Activated T-cell treated with anti-CD3 and anti-CD28 coated beads, Interleukin-2, amount 50 U/mL, for 72 hours (primary cell): ENCODE measurements at regions not wholly inside any gene's neighbourhood (a gene's known extent, or its start where the extent isn't known, plus 50 kb on each side); places are given as distances from the start of the nearest gene placed in this dataset.
"Not testable (repeated sequence)": the region's sequence is repeated elsewhere in the genome, so short reads cannot be mapped to it uniquely, and the experiment has no call there.

Experiments
- ATAC-seq, 2 donors: fragments of 150-1000 bp; cut with Tn5 transposase; replicated peaks in 1 of 2; 2 replicates each; pipeline ENCODE4 v1.10.0; 2021; ENCODE audit warnings: moderate library complexity in 2 of 2, mild to moderate bottlenecking in 1 of 2
- DNase-seq, 2 donors: peaks; one replicate each; pipeline ENCODE4 v3.0.0; 2021 to 2022; ENCODE audit warnings: mixed read lengths in 1 of 2
- H3K27ac Mint-ChIP-seq: one replicate; pipeline ENCODE4 v1.8.0; 2022; ENCODE audit warnings: mild to moderate bottlenecking, moderate library complexity, mixed read lengths
- H3K27me3 Mint-ChIP-seq: one replicate; pipeline ENCODE4 v1.8.0; 2022; ENCODE audit warnings: low read depth, mixed read lengths
- H3K36me3 Mint-ChIP-seq, 2 donors: one replicate each; pipeline ENCODE4 v1.8.0; 2022; ENCODE audit warnings: mixed read lengths in 2 of 2, mild to moderate bottlenecking in 1 of 2; ENCODE audit not compliant: insufficient read depth in 2 of 2
- H3K4me1 Mint-ChIP-seq: one replicate; pipeline ENCODE4 v1.8.0; 2022; ENCODE audit warnings: low read depth, mixed read lengths
- H3K4me3 Mint-ChIP-seq, 2 donors: one replicate each; pipeline ENCODE4 v1.8.0; 2022; ENCODE audit warnings: mild to moderate bottlenecking in 2 of 2, mixed read lengths in 2 of 2, moderate library complexity in 2 of 2
- H3K9me3 Mint-ChIP-seq, 2 donors: one replicate each; pipeline ENCODE4 v1.8.0; 2022; ENCODE audit warnings: mixed read lengths in 2 of 2

DNA sequence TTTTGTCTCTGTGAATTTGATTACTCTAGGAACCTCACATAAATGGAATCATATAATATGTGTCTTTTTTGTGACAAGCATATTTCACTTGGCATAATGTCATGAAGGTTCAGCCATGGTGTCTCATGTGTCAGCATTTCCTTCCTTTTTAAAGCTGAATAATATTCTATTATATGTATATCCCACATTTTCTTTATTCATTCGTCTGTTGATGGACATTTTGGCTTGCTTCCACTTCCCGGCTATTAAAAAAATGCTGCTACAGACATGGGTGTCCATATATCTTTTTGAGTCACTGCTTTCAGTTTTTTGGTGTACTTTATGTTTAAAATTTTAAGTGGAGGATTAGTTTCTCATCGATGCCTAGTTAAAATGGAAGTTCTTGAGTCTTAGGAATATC is 59.8 kb upstream of the C5orf63 start:
- no peaks in the 10 kb centered on the region for H3K4me1 Mint-ChIP-seq
- no peak overlapping the region for H3K4me3 Mint-ChIP-seq
- H3K27me3 Mint-ChIP-seq, result peaks cover 4% of the 10 kb centered on the region
- H3K27ac Mint-ChIP-seq, result no peak overlapping the region
- no peak for ATAC-seq
- no peaks in the 10 kb centered on the region for H3K9me3 Mint-ChIP-seq
- no peaks in the 10 kb centered on the region for H3K36me3 Mint-ChIP-seq
- no peak for DNase-seq

DNA sequence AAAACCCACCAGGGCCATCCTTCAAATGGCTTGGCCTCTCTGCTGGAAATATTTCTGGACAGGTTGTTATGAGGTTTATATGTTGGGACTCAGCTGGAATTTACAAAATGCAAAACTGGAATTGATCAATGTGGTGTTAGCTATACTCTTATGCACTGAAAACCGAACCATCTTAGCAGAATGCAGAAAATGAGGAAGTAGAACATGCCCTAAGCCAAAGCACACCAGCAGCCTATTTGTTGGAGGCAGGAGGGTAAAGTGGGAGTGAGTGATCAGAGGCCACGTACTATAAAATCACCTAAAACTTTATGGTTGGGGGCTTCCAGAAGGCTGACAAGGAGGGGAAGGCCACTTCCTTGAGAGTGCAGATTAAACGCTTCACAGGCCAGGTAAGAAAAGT is 63.6 kb upstream of the C5orf63 start:
- Mint-ChIP-seq H3K27me3 (peaks cover 28% of the 10 kb centered on the region), H3K36me3 (no peaks in the 10 kb centered on the region), H3K27ac (no peak overlapping the region), H3K9me3 (no peaks in the 10 kb centered on the region), H3K4me3 (no peak overlapping the region), H3K4me1 (no peaks in the 10 kb centered on the region)
- DNase-seq (no peak), ATAC-seq (no peak)

DNA sequence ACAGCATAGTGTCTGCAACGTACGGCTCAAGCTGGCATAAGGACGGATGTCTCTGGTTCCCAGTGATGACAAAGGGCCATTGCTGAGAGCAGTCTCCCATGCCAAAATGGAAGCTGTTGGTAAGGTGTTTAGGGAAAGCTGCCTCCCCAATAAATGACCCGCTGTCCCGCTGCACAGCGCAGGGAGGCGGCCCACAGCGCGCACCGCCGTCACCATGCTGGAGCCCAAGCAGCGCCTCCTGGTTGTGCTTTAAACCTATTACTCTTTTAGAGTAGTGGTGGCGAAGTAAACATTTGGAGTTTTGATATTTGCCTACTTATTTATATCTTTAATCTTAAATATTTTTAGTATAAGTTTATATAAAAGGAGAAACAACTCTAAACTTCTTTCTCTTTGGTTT is 70.4 kb upstream of the C5orf63 start:
- Mint-ChIP-seq H3K36me3 (no peaks in the 10 kb centered on the region), H3K4me1 (no peaks in the 10 kb centered on the region), H3K27me3 (peaks cover 17% of the 10 kb centered on the region), H3K4me3 (no peak overlapping the region), H3K9me3 (no peaks in the 10 kb centered on the region), H3K27ac (no peak overlapping the region)
- DNase-seq, result no peak
- no peak for ATAC-seq

DNA sequence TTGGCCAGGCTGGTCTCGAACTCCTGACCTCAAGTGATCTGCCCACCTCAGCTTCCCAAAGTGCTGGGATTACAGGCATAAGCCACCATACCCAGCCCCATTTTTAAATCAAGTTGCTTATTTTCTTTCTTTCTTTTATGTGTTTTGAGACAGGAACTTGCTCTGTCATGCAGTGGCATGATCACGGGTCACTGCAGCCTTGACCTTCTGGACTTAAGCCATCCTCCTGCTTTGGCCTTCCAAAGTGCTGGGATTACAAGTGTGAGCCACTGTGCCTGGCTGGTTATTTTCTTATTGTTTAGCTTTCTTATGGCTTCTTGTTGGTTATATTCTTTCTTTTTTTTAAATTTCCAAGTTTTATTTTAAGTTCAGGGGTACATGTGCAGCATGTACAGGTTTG is 79.7 kb upstream of the C5orf63 start:
- peaks cover 4% of the 10 kb centered on the region for H3K27me3 Mint-ChIP-seq
- H3K4me3 Mint-ChIP-seq, result no peak overlapping the region
- DNase-seq, result no peak
- no peak for ATAC-seq
- no peaks in the 10 kb centered on the region for H3K4me1 Mint-ChIP-seq
- no peak overlapping the region for H3K27ac Mint-ChIP-seq
- peaks cover 3 to 5% of the 10 kb centered on the region in 2 donors for H3K36me3 Mint-ChIP-seq
- H3K9me3 Mint-ChIP-seq, result peaks cover 5 to 12% of the 10 kb centered on the region in 2 donors

DNA sequence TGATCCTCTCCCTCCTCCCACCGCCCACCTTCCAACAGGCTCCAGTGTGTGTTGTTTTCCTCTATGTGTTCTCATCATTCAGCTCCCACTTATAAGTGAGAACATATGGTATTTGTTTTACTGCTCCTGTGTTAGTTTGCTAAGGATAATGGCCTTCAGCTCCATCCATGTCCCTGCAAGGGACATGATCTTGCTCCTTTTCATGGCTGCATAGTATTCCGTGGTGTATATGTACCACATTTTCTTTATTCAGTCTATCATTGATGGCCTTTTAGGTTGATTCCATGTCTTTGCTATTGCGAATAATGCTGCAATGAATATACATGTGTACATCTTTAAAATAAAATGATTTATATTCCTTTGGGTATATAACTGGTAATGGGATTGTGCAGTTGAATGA is 80.2 kb upstream of the C5orf63 start:
- Mint-ChIP-seq H3K4me3 (no peak overlapping the region), H3K4me1 (no peaks in the 10 kb centered on the region), H3K36me3 (peaks cover 4 to 5% of the 10 kb centered on the region in 2 donors), H3K27me3 (peaks cover 5% of the 10 kb centered on the region), H3K9me3 (peaks cover 5 to 12% of the 10 kb centered on the region in 2 donors), H3K27ac (no peak overlapping the region)
- ATAC-seq, result no peak
- no peak for DNase-seq

DNA sequence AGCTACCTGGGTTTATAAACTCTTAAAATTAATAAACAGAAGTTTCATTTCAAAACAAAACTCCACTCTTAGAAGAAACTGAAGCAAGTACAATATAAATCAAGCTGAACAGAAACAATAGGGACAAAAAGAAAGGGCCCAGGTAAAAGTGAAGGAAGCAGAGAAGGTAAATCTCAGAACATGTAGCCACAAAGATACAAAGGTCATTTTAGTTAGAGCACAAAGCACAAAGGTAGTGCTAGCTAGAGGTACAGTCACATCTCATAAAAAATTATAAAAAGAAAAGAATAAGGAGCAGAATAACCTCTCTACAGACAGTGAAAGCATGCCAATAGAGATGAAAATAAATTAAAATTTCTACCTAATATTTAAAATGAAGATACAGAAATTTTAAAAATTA is 90.4 kb upstream of the C5orf63 start:
- ATAC-seq (no peak), DNase-seq (no peak)
- Mint-ChIP-seq H3K27ac (no peak overlapping the region), H3K4me3 (no peak overlapping the region), H3K27me3 (peaks cover 6% of the 10 kb centered on the region), H3K9me3 (peaks cover 0 to under 1% of the 10 kb centered on the region in 2 donors), H3K36me3 (peaks cover 0 to 2% of the 10 kb centered on the region in 2 donors), H3K4me1 (no peaks in the 10 kb centered on the region)

DNA sequence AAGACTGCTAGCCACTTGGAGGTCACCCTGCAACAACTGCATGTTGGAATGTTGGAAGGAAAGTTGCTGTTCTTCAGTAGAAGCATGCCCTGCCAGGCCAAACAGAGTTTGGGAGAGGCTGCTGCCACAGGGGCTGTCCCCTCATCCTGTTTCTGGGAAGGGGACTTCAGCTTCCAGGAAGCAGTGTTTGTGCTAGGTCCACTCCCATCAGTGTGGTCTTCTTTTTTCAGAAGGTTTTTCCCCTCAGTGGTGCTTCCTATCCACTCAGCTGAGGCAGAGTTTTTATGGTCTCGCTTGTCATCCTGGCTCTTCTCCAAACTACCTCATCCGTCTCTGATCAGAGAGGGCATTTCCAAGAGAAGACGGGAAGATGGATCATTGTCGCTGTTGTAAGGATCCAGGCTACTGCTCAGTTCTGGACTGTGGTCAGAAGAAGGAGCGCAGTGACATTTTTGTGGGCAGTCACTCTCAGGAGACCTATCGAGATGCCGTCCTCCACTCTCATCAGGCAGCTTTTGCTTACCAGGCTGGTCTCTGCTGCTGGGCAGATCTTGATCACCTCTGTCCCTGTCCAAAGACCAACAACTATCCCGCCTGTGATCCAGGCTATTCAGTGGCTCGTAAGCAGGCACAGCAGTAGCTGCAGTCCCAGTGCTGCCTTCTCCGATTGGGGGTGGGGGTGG is 97.8 kb upstream of the C5orf63 start:
- ATAC-seq, result no peak
- H3K36me3 Mint-ChIP-seq, result peaks cover 0 to 2% of the 10 kb centered on the region in 2 donors
- DNase-seq, result no peak
- H3K27ac Mint-ChIP-seq, result no peak overlapping the region
- H3K4me3 Mint-ChIP-seq, result no peak overlapping the region
- peaks cover 1 to 3% of the 10 kb centered on the region in 2 donors for H3K9me3 Mint-ChIP-seq
- no peaks in the 10 kb centered on the region for H3K27me3 Mint-ChIP-seq
- no peaks in the 10 kb centered on the region for H3K4me1 Mint-ChIP-seq

DNA sequence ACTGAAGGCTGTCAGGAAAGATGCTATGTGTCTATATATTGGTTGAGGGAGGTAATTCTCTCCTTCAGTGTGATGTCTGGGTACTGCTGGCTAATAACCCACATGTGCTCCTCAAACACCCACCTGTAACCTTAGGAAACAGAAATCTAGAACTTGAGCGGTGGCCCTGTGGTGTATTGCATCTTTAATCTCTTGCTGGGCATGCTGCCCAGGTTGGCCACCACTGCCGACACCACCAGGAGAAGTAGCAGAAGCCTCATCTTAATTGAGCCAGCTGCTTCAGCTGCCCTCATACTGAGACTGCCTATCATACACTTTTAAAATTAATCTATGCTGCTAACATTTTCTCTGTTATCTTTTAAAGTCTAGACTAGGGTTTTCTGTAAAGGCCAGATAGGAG is 103.5 kb upstream of the C5orf63 start:
- Mint-ChIP-seq H3K4me1 (no peaks in the 10 kb centered on the region), H3K9me3 (peaks cover 1 to 3% of the 10 kb centered on the region in 2 donors), H3K36me3 (peaks cover 0 to 2% of the 10 kb centered on the region in 2 donors), H3K4me3 (no peak overlapping the region), H3K27ac (no peak overlapping the region), H3K27me3 (peaks cover 7% of the 10 kb centered on the region)
- DNase-seq, result no peak
- ATAC-seq, result no peak

DNA sequence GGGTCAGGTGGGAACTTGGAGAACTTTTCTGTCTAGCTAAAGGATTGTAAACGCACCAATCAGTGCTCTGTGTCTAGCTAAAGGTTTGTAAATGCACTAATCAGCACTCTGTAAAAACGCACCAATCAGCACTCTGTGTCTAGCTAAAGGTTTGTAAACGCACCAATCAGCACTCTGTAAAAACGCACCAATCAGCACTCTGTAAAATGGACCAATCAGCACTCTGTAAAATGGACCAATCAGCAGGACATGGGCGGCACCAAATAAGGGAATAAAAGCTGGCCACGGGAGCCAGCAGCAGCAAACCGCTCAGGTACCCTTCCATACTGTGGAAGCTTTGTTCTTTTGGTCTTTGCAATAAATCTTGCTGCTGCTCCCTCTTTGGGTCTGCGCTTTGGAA is 108.0 kb upstream of the MEGF10 start:
- H3K4me3 Mint-ChIP-seq, ATAC-seq, DNase-seq, H3K9me3 Mint-ChIP-seq, H3K4me1 Mint-ChIP-seq, H3K27me3 Mint-ChIP-seq, H3K36me3 Mint-ChIP-seq, H3K27ac Mint-ChIP-seq: not testable (repeated sequence)

DNA sequence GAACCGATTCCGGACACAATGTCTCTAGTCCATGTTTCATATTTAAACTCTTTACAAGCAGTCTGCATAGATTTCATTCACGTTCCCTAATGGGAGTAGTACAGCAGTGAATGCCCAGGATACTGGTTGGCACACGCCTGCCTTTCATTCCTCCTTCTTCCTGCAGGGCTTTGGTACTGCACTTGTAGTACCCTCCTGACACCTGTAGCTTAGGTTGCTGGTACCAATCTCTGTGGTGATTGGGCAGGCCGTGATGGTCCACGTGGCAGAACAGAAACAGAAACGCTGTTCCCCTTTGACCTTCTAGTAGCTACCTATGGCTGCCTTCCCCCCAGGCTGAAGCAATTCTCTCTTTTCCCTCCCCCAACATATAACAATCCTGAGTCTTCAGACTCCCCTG is 107.3 kb upstream of the MEGF10 start:
- Mint-ChIP-seq H3K36me3 (no peaks in the 10 kb centered on the region), H3K27ac (no peak overlapping the region), H3K4me1 (no peaks in the 10 kb centered on the region), H3K4me3 (no peak overlapping the region), H3K27me3 (no peaks in the 10 kb centered on the region), H3K9me3 (no peaks in the 10 kb centered on the region)
- DNase-seq, result no peak
- ATAC-seq, result no peak

DNA sequence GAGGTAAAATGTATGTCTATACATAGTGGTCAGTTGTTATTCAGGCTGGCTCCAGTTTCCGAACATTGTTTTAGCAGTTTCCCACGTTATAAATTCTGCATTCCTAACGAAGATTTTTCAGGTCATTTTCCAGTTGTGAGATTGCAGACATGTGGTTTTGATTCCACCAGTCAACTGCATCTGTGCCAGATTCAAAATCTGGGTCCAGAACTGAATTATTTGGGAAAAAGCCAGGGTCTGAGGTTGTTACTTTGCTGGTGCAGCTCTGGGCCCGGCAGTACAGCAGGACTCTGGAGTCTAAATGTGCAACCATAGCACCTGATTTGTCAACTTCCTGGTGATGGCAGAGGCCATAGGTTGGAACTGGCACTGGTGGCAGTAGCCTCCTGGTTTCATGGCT is 105.7 kb upstream of the MEGF10 start:
- no peak overlapping the region for H3K27ac Mint-ChIP-seq
- ATAC-seq, result no peak
- H3K36me3 Mint-ChIP-seq, result no peaks in the 10 kb centered on the region
- DNase-seq, result no peak
- no peaks in the 10 kb centered on the region for H3K4me1 Mint-ChIP-seq
- H3K27me3 Mint-ChIP-seq, result no peaks in the 10 kb centered on the region
- no peaks in the 10 kb centered on the region for H3K9me3 Mint-ChIP-seq
- H3K4me3 Mint-ChIP-seq, result no peak overlapping the region

DNA sequence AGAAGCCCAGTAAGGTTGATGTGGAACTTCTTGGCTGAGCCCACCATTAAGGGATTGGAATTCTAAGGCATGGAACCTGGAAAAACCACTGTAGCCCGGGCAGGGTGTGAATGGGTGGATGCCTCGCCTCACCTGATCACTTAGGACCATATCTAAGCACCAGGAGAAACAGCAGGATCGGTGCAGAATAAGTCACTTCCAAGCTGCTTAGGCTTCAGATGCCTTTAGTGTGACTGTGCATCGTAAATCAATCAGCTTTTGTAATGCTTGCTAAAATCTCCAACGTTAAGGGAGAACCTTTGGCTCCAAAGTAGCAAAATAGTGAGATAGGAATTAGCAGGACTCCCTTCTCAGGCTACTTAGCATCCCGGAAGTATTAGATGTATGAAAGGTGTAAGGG is 103.9 kb upstream of the MEGF10 start:
- Mint-ChIP-seq H3K4me1 (no peaks in the 10 kb centered on the region), H3K4me3 (no peak overlapping the region), H3K36me3 (no peaks in the 10 kb centered on the region), H3K27ac (no peak overlapping the region), H3K27me3 (no peaks in the 10 kb centered on the region), H3K9me3 (no peaks in the 10 kb centered on the region)
- DNase-seq (no peak), ATAC-seq (no peak)

DNA sequence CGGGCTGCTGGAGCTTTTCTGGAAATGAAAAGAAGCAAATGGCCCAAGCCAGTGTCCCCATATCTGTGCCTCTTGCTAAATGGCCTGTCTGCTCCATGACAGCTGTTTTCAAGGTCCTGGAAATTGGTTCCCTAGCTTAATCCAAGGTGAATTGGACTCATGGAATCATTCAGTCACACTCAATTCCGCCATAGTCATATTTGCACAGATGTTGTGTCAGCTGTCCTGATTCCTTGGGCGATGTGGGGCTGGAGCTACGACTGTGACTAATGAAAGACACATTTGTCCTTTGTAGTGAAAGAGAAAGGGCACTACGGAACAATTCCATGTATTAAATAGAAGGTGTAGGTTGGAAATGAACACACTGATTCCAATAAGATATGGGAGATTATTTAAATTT is 102.9 kb upstream of the MEGF10 start:
- Mint-ChIP-seq H3K27ac (no peak overlapping the region), H3K4me3 (no peak overlapping the region), H3K9me3 (no peaks in the 10 kb centered on the region), H3K27me3 (no peaks in the 10 kb centered on the region), H3K4me1 (no peaks in the 10 kb centered on the region), H3K36me3 (no peaks in the 10 kb centered on the region)
- no peak for ATAC-seq
- no peak for DNase-seq

DNA sequence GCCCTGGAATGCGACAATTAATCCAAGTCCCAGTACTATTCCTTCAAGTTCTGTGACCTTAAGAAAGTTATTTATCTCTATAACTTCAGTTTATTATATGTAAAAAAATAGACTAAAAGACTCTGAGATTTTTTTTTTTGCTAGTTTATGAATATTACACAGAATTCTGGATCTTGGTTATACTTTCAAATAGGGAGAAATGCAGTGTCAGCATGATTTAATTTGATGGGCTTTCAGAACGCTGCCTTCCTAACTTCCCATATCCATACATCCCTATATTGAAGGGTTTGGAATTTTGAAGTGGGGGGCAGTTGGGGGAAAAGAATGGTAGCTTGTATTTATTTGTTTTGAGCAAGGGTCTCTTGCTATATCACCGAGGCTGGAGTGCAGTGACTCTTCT is 98.4 kb upstream of the MEGF10 start:
- Mint-ChIP-seq H3K36me3 (no peaks in the 10 kb centered on the region), H3K27me3 (peaks cover 8% of the 10 kb centered on the region), H3K9me3 (no peaks in the 10 kb centered on the region), H3K4me3 (no peak overlapping the region), H3K4me1 (no peaks in the 10 kb centered on the region), H3K27ac (no peak overlapping the region)
- DNase-seq (no peak), ATAC-seq (no peak)
